NT2/D1 (cell line): ENCODE measurements at regions not wholly inside any gene's neighbourhood (a gene's known extent, or its start where the extent isn't known, plus 50 kb on each side); places are given as distances from the start of the nearest gene placed in this dataset.

Experiments used
- DNase-seq: peaks from one replicate; pipeline ENCODE4 v3.0.0-alpha.2; 2011; ENCODE audit warnings: low read depth, low spot score
- H3K27me3 ChIP-seq: 2 replicates; pipeline ENCODE4 v1.6.0; 2011; ENCODE audit warnings: mild to moderate bottlenecking; ENCODE audit not compliant: insufficient read length, insufficient read depth
- H3K36me3 ChIP-seq: 2 replicates; pipeline ENCODE4 v1.6.1; 2011; ENCODE audit warnings: mild to moderate bottlenecking, low read length, mixed read lengths; ENCODE audit not compliant: insufficient read depth, insufficient read length
- H3K4me1 ChIP-seq: 2 replicates; pipeline ENCODE4 v1.5.1; 2011; ENCODE audit not compliant: insufficient read depth, insufficient read length
- H3K4me3 ChIP-seq: 2 replicates; pipeline ENCODE4 v1.5.1; 2011; ENCODE audit warnings: low read depth; ENCODE audit not compliant: insufficient read length
- H3K9ac ChIP-seq: 2 replicates; pipeline ENCODE4 v1.6.0; 2011; ENCODE audit warnings: low read depth; ENCODE audit not compliant: insufficient read length
- H3K9me3 ChIP-seq: 2 replicates; pipeline ENCODE4 v1.5.1; 2011; ENCODE audit warnings: mild to moderate bottlenecking, low read length; ENCODE audit not compliant: insufficient read depth
- SUZ12 ChIP-seq: IDR thresholded peaks from 2 replicates; pipeline ENCODE4 v1.6.1; 2011; ENCODE audit not compliant: insufficient read length, insufficient read depth; ENCODE audit errors: extremely low read depth
- YY1 ChIP-seq: IDR thresholded peaks from 2 replicates; pipeline ENCODE4 v1.6.1; 2011; ENCODE audit not compliant: insufficient read length, insufficient read depth
- ZNF274 ChIP-seq: IDR thresholded peaks from 2 replicates; pipeline ENCODE4 v1.6.1; 2011; ENCODE audit warnings: mild to moderate bottlenecking, low read depth, low read length

GRCh38 chr22:34114406-34114805 lies 194.1 kb upstream of the LARGE1 start:
- no peaks in the 10 kb centered on the region for H3K36me3 ChIP-seq
- no peak overlapping the region for H3K4me3 ChIP-seq
- DNase-seq: no peak
- no peaks in the 10 kb centered on the region for H3K27me3 ChIP-seq
- H3K9ac ChIP-seq: no peak overlapping the region
- H3K9me3 ChIP-seq: no peaks in the 10 kb centered on the region
- H3K4me1 ChIP-seq: no peaks in the 10 kb centered on the region
- TF ChIP-seq ZNF274: no peak
- TF ChIP-seq SUZ12: no peak
- no peak for TF ChIP-seq YY1

GRCh38 chr22:34115722-34116121 lies 195.4 kb upstream of the LARGE1 start:
- Histone ChIP-seq H3K9ac (no peak overlapping the region), H3K4me3 (no peak overlapping the region), H3K36me3 (no peaks in the 10 kb centered on the region), H3K9me3 (no peaks in the 10 kb centered on the region), H3K27me3 (no peaks in the 10 kb centered on the region), H3K4me1 (no peaks in the 10 kb centered on the region)
- TF ChIP-seq YY1: no peak
- TF ChIP-seq SUZ12: no peak
- no peak for TF ChIP-seq ZNF274
- no peak for DNase-seq

- DNase-seq: no peak
- Histone ChIP-seq H3K27me3 (no peaks in the 10 kb centered on the region), H3K4me3 (no peak overlapping the region), H3K9me3 (no peaks in the 10 kb centered on the region), H3K36me3 (no peaks in the 10 kb centered on the region), H3K9ac (no peak overlapping the region), H3K4me1 (no peaks in the 10 kb centered on the region)
- TF ChIP-seq YY1: no peak
- TF ChIP-seq ZNF274: no peak
- TF ChIP-seq SUZ12: no peak
Observed at GRCh38 chr22:34116126-34116525, 195.8 kb upstream of the LARGE1 start.

DNA sequence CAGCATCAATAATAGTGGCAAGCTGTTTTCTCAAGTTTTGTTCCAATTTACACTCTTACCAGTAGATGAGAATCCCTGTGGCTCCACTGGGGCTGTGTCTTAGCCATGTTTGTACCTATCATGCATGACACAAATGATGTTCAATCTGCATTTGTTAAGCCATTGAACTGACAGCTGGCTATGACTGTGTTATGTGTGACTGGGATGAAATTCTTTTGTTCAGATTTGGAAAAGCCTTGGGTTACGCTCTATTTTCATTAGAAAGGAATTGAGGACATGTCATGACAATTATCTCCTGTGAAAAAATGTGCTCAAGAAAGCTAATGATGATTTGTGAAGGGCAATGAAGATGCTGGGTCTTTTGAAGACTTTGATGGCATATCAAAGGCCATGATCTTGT lies 201.8 kb upstream of the LARGE1 start:
- TF ChIP-seq ZNF274 (no peak), SUZ12 (no peak), YY1 (no peak)
- no peaks in the 10 kb centered on the region for H3K4me1 ChIP-seq
- no peaks in the 10 kb centered on the region for H3K36me3 ChIP-seq
- H3K4me3 ChIP-seq: no peak overlapping the region
- DNase-seq: no peak
- no peaks in the 10 kb centered on the region for H3K9me3 ChIP-seq
- H3K9ac ChIP-seq: no peak overlapping the region
- H3K27me3 ChIP-seq: no peaks in the 10 kb centered on the region

GRCh38 chr22:34129691-34130486 lies 209.6 kb upstream of the LARGE1 start:
- DNase-seq: no peak
- H3K4me1 ChIP-seq: no peaks in the 10 kb centered on the region
- no peaks in the 10 kb centered on the region for H3K27me3 ChIP-seq
- no peaks in the 10 kb centered on the region for H3K36me3 ChIP-seq
- H3K4me3 ChIP-seq: no peak overlapping the region
- no peak overlapping the region for H3K9ac ChIP-seq
- no peak for TF ChIP-seq SUZ12
- no peak for TF ChIP-seq ZNF274
- TF ChIP-seq YY1: no peak
- H3K9me3 ChIP-seq: no peaks in the 10 kb centered on the region

- no peak overlapping the region for H3K4me3 ChIP-seq
- no peak overlapping the region for H3K9ac ChIP-seq
- H3K27me3 ChIP-seq: no peaks in the 10 kb centered on the region
- no peak for DNase-seq
- H3K9me3 ChIP-seq: no peaks in the 10 kb centered on the region
- no peak for TF ChIP-seq ZNF274
- no peak for TF ChIP-seq SUZ12
- TF ChIP-seq YY1: no peak
- no peaks in the 10 kb centered on the region for H3K36me3 ChIP-seq
- no peaks in the 10 kb centered on the region for H3K4me1 ChIP-seq
Observed at GRCh38 chr22:34135749-34136148, 215.5 kb upstream of the LARGE1 start.

DNA sequence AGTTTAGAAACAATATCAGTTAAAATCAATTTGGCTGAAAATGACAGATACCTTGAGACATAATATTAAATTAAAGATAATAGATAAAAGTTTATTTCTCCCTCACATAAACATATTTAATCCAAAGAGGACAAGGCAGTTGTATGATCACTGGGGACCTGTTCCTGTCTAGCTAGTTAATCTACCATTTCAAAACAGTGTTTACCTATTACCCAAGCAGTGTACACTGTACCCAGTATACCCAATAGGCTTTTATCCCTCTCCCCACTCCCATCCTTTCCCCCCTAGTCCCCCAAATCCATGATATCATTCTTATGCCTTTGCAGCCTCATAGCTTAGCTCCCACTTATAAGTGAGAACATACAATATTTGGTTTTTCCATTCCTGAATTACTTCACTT lies 229.7 kb upstream of the LARGE1 start:
- Histone ChIP-seq H3K4me3 (no peak overlapping the region), H3K27me3 (no peaks in the 10 kb centered on the region), H3K36me3 (no peaks in the 10 kb centered on the region), H3K9me3 (no peaks in the 10 kb centered on the region), H3K9ac (no peak overlapping the region), H3K4me1 (no peaks in the 10 kb centered on the region)
- no peak for DNase-seq
- TF ChIP-seq SUZ12 (no peak), YY1 (no peak), ZNF274 (no peak)
